ENCODE measurements at regions not wholly inside any gene's neighbourhood (a gene's known extent, or its start where the extent isn't known, plus 50 kb on each side); places are given as distances from the start of the nearest gene placed in this dataset.

- TF ChIP-seq ZNF274 (IDR thresholded peaks at IDR 0.05; ENCODE audit: low read depth, low read length) (no peak), SUZ12 (IDR thresholded peaks at IDR 0.05; ENCODE audit: extremely low read depth, insufficient read depth, insufficient read length) (no peak)
Observed at GRCh38 chr3:18121020-18121419, 304.1 kb downstream of the SATB1 start.
